ENCODE measurements at regions not wholly inside any gene's neighbourhood (a gene's known extent, or its start where the extent isn't known, plus 50 kb on each side); places are given as distances from the start of the nearest gene placed in this dataset.

- no peak for TF ChIP-seq ZNF449 (CRISPR knock-in tag; IDR thresholded peaks at IDR 0.05)
- TF ChIP-seq SMAD4 (CRISPR knock-in tag; conservative IDR thresholded peaks at IDR 0.05): no peak
- TF ChIP-seq CREB1 (IDR thresholded peaks at IDR 0.05): no peak; the same call in 1 of the 2 replicates
- no peak for TF ChIP-seq CREB1 (CRISPR knock-in tag; IDR thresholded peaks at IDR 0.05)
- TF ChIP-seq GATAD2B (IDR thresholded peaks at IDR 0.05; ENCODE audit: borderline replicate concordance): no peak
- TF ChIP-seq NFATC3 (IDR thresholded peaks at IDR 0.05): no peak
- TF ChIP-seq NFRKB (IDR thresholded peaks at IDR 0.05; ENCODE audit: low read depth): no peak
- TF ChIP-seq CGGBP1 (CRISPR knock-in tag; IDR thresholded peaks at IDR 0.05): no peak
- TF ChIP-seq RREB1 (CRISPR knock-in tag; IDR thresholded peaks at IDR 0.05): no peak
- TF ChIP-seq TAF7 (tag; IDR thresholded peaks at IDR 0.05): no peak
- no peak for TF ChIP-seq ZNF518B (CRISPR knock-in tag; IDR thresholded peaks at IDR 0.05)
- no peak for TF ChIP-seq SMAD1 (IDR thresholded peaks at IDR 0.05; ENCODE audit: low read depth, low read length, partially characterized antibody)
- TF ChIP-seq CHAMP1 (IDR thresholded peaks at IDR 0.05): peak; percentile 47; the same call in 1 of the 2 replicates
- no peak for TF ChIP-seq ZKSCAN1 (IDR thresholded peaks at IDR 0.05; ENCODE audit: low read depth, low read length)
- TF ChIP-seq ZNF24 (IDR thresholded peaks at IDR 0.05): no peak
Measured at GRCh38 chr3:151630938-151631441, 102.7 kb upstream of the AADACL2 start (continued).
